Activated naive CD8-positive, alpha-beta T cell treated with anti-CD3 and anti-CD28 coated beads, Interleukin-2, amount 10 ng/mL, durations not matched to agents 7 days and 5 days (primary cell): ENCODE measurements at regions not wholly inside any gene's neighbourhood (a gene's known extent, or its start where the extent isn't known, plus 50 kb on each side); places are given as distances from the start of the nearest gene placed in this dataset.

Experiments
- ATAC-seq: fragments of 150-1000 bp; cut with Tn5 transposase; one replicate; pipeline ENCODE4 v1.10.0; 2021; ENCODE audit warnings: low read depth, moderate library complexity
- POLR2A ChIA-PET: fragments of 350-600 bp; sonication (Branson Sonifier 250); formaldehyde crosslinking; loops from one replicate; lab custom pipeline; 2021; ENCODE audit warnings: antibody characterized with exemption; lab: Charles Lee
- DNase-seq: peaks from one replicate; pipeline ENCODE4 v3.0.0; 2021
- H3K27ac Mint-ChIP-seq: one replicate; pipeline ENCODE4 v1.8.0; 2022; ENCODE audit warnings: mild to moderate bottlenecking, mixed read lengths
- H3K27me3 Mint-ChIP-seq: one replicate; pipeline ENCODE4 v1.8.0; 2022; ENCODE audit warnings: mild to moderate bottlenecking, moderate library complexity, mixed read lengths
- H3K36me3 Mint-ChIP-seq: one replicate; pipeline ENCODE4 v1.8.0; 2021; ENCODE audit warnings: mild to moderate bottlenecking, mixed read lengths
- H3K4me1 Mint-ChIP-seq: one replicate; pipeline ENCODE4 v1.8.0; 2021; ENCODE audit warnings: mixed read lengths
- H3K4me3 Mint-ChIP-seq: one replicate; pipeline ENCODE4 v1.8.0; 2022; ENCODE audit warnings: mild to moderate bottlenecking, moderate library complexity, mixed read lengths
- H3K9me3 Mint-ChIP-seq: one replicate; pipeline ENCODE4 v1.8.0; 2021; ENCODE audit warnings: mixed read lengths

GRCh38 chr12:124726596-124727263 lies 136.9 kb downstream of the SCARB1 start:
- no peak overlapping the region for H3K27ac Mint-ChIP-seq
- no peaks in the 10 kb centered on the region for H3K4me1 Mint-ChIP-seq
- ATAC-seq (no peak), DNase-seq (no peak)
- H3K27me3 Mint-ChIP-seq: peaks cover 10% of the 10 kb centered on the region
- H3K4me3 Mint-ChIP-seq: no peak overlapping the region
- H3K9me3 Mint-ChIP-seq: no peaks in the 10 kb centered on the region
- H3K36me3 Mint-ChIP-seq: no peaks in the 10 kb centered on the region
- POLR2A ChIA-PET: interaction anchor here (0.8 kb wide), 1 partner anchor 261 kb away, joined by 3 read pairs; no protein-coding TSS in a partner anchor

GRCh38 chr12:124725597-124726237 lies 137.9 kb downstream of the SCARB1 start:
- Mint-ChIP-seq H3K27me3 (peaks cover 16% of the 10 kb centered on the region), H3K36me3 (no peaks in the 10 kb centered on the region), H3K4me1 (peaks cover 4% of the 10 kb centered on the region), H3K27ac (no peak overlapping the region), H3K4me3 (no peak overlapping the region), H3K9me3 (no peaks in the 10 kb centered on the region)
- POLR2A ChIA-PET: interaction anchor here (0.7 kb wide), 1 partner anchor 10 kb away, joined by 3 read pairs; no protein-coding TSS in a partner anchor
- ATAC-seq (no peak), DNase-seq (no peak)

- Mint-ChIP-seq H3K9me3 (no peaks in the 10 kb centered on the region), H3K27ac (no peak overlapping the region), H3K36me3 (no peaks in the 10 kb centered on the region), H3K27me3 (peaks cover 14% of the 10 kb centered on the region), H3K4me1 (peaks cover 4% of the 10 kb centered on the region), H3K4me3 (no peak overlapping the region)
- no peak for ATAC-seq
- DNase-seq: no peak
- POLR2A ChIA-PET: interaction anchor here (0.7 kb wide), 1 partner anchor 11 kb away, joined by 3 read pairs; no protein-coding TSS in a partner anchor
Measured at GRCh38 chr12:124725099-124725498, 138.6 kb downstream of the SCARB1 start.

- no peaks in the 10 kb centered on the region for H3K9me3 Mint-ChIP-seq
- POLR2A ChIA-PET: no interaction called here
- no peak overlapping the region for H3K27ac Mint-ChIP-seq
- ATAC-seq (no peak), DNase-seq (no peak)
- H3K4me3 Mint-ChIP-seq: no peak overlapping the region
- peaks cover 14% of the 10 kb centered on the region for H3K27me3 Mint-ChIP-seq
- H3K36me3 Mint-ChIP-seq: no peaks in the 10 kb centered on the region
- H3K4me1 Mint-ChIP-seq: peaks cover 6% of the 10 kb centered on the region
Measured at GRCh38 chr12:124722878-124723277, 140.8 kb downstream of the SCARB1 start.

GRCh38 chr12:124721501-124722162 lies 142.0 kb downstream of the SCARB1 start:
- H3K4me1 Mint-ChIP-seq: peaks cover 6% of the 10 kb centered on the region
- H3K27ac Mint-ChIP-seq: no peak overlapping the region
- no peaks in the 10 kb centered on the region for H3K36me3 Mint-ChIP-seq

GRCh38 chr12:124720681-124721500 lies 142.8 kb downstream of the SCARB1 start:
- Mint-ChIP-seq H3K27me3 (peaks cover 8% of the 10 kb centered on the region), H3K36me3 (no peaks in the 10 kb centered on the region), H3K9me3 (no peaks in the 10 kb centered on the region), H3K4me3 (no peak overlapping the region), H3K27ac (no peak overlapping the region), H3K4me1 (peaks cover 10% of the 10 kb centered on the region)
- DNase-seq: no peak
- POLR2A ChIA-PET: no interaction called here
- ATAC-seq: no peak

More at GRCh38 chr12:124721501-124722162, 142.0 kb downstream of the SCARB1 start:
- ATAC-seq: no peak
- POLR2A ChIA-PET: no interaction called here
- Mint-ChIP-seq H3K9me3 (no peaks in the 10 kb centered on the region), H3K4me3 (no peak overlapping the region), H3K27me3 (peaks cover 14% of the 10 kb centered on the region)
- DNase-seq: no peak

- peaks cover 8% of the 10 kb centered on the region for H3K27me3 Mint-ChIP-seq
Measured at GRCh38 chr12:124720004-124720680, 143.5 kb downstream of the SCARB1 start.

GRCh38 chr12:124719231-124719630 lies 144.4 kb downstream of the SCARB1 start:
- Mint-ChIP-seq H3K36me3 (no peaks in the 10 kb centered on the region), H3K4me1 (peaks cover 18% of the 10 kb centered on the region), H3K27ac (no peak overlapping the region), H3K4me3 (no peak overlapping the region), H3K9me3 (no peaks in the 10 kb centered on the region), H3K27me3 (peaks cover 8% of the 10 kb centered on the region)
- ATAC-seq (no peak), DNase-seq (no peak)
- POLR2A ChIA-PET: no interaction called here

More at GRCh38 chr12:124720004-124720680, 143.5 kb downstream of the SCARB1 start:
- POLR2A ChIA-PET: no interaction called here
- Mint-ChIP-seq H3K4me3 (no peak overlapping the region), H3K27ac (peak overlapping the region; percentile 12), H3K4me1 (peaks cover 12% of the 10 kb centered on the region), H3K9me3 (no peaks in the 10 kb centered on the region), H3K36me3 (no peaks in the 10 kb centered on the region)
- ATAC-seq (no peak), DNase-seq (no peak)

- Mint-ChIP-seq H3K27me3 (peaks cover 8% of the 10 kb centered on the region), H3K9me3 (no peaks in the 10 kb centered on the region), H3K4me3 (no peak overlapping the region), H3K36me3 (no peaks in the 10 kb centered on the region), H3K4me1 (peaks cover 24% of the 10 kb centered on the region), H3K27ac (no peak overlapping the region)
- POLR2A ChIA-PET: no interaction called here
- ATAC-seq: no peak
- no peak for DNase-seq
Measured at GRCh38 chr12:124718458-124718857, 145.2 kb downstream of the SCARB1 start.

GRCh38 chr12:124718036-124718435 lies 145.6 kb downstream of the SCARB1 start:
- DNase-seq: no peak
- ATAC-seq: no peak
- H3K9me3 Mint-ChIP-seq: no peaks in the 10 kb centered on the region
- no peak overlapping the region for H3K27ac Mint-ChIP-seq
- H3K4me1 Mint-ChIP-seq: peaks cover 28% of the 10 kb centered on the region
- H3K4me3 Mint-ChIP-seq: no peak overlapping the region
- peaks cover 6% of the 10 kb centered on the region for H3K27me3 Mint-ChIP-seq
- POLR2A ChIA-PET: no interaction called here
- no peaks in the 10 kb centered on the region for H3K36me3 Mint-ChIP-seq

GRCh38 chr12:124717318-124717717 lies 146.3 kb downstream of the SCARB1 start:
- Mint-ChIP-seq H3K4me1 (peaks cover 31% of the 10 kb centered on the region), H3K27ac (no peak overlapping the region), H3K9me3 (no peaks in the 10 kb centered on the region), H3K27me3 (peaks cover 6% of the 10 kb centered on the region), H3K4me3 (no peak overlapping the region), H3K36me3 (no peaks in the 10 kb centered on the region)
- POLR2A ChIA-PET: no interaction called here
- ATAC-seq (no peak), DNase-seq (no peak)

GRCh38 chr12:124716208-124717130 lies 147.2 kb downstream of the SCARB1 start:
- peaks cover 3% of the 10 kb centered on the region for H3K27me3 Mint-ChIP-seq
- DNase-seq (no peak), ATAC-seq (no peak)
- no peak overlapping the region for H3K4me3 Mint-ChIP-seq
- POLR2A ChIA-PET: no interaction called here
- no peak overlapping the region for H3K27ac Mint-ChIP-seq
- no peaks in the 10 kb centered on the region for H3K36me3 Mint-ChIP-seq
- no peaks in the 10 kb centered on the region for H3K9me3 Mint-ChIP-seq
- H3K4me1 Mint-ChIP-seq: peaks cover 31% of the 10 kb centered on the region
